Right lobe of liver (tissue), 6 donors: ENCODE measurements at regions not wholly inside any gene's neighbourhood (a gene's known extent, or its start where the extent isn't known, plus 50 kb on each side); places are given as distances from the start of the nearest gene placed in this dataset.

ENCODE experiments used
- ATAC-seq, 4 donors: fragments of 200-7000 bp; cut with Tn5 transposase; one replicate each; pipeline ENCODE4 v1.9.1; 2020; ENCODE audit warnings: mild to moderate bottlenecking in 4 of 4, moderate library complexity in 4 of 4
- DNase-seq, 3 donors: peaks; one replicate each; pipeline ENCODE4 v3.0.0-alpha.2; 2020
- H3K27ac ChIP-seq, 3 donors: fragments of 200-600 bp; one replicate each; pipeline ENCODE4 v1.8.0; 2022
- H3K27me3 ChIP-seq, 2 donors: fragments of 200-600 bp; one replicate each; pipeline ENCODE4 v1.8.0; 2022
- H3K36me3 ChIP-seq, 4 donors: fragments of 200-600 bp; sonication (generic) in 1 of 4; one replicate each; pipeline versions ENCODE4 v1.5.1 to v1.8.0; 2017 to 2022; ENCODE audit warnings: control low read depth in 1 of 4
- H3K4me1 ChIP-seq, 4 donors: fragments of 200-600 bp; sonication (generic) in 1 of 4; one replicate each; pipeline versions ENCODE4 v1.5.1 to v1.8.0; 2017 to 2022; ENCODE audit warnings: control low read depth in 1 of 4
- H3K4me3 ChIP-seq, 3 donors: fragments of 200-600 bp; one replicate each; pipeline ENCODE4 v1.8.0; 2022
- H3K9me3 ChIP-seq, 4 donors: fragments of 200-600 bp; sonication (generic) in 1 of 4; one replicate each; pipeline versions ENCODE4 v1.5.1 to v1.8.0; 2017 to 2022; ENCODE audit warnings: control low read depth in 1 of 4
- CTCF ChIP-seq, 4 donors: fragments of 200-600 bp in 3 of 4; fragments of 450-650 bp in 1 of 4; IDR thresholded peaks; one replicate each; pipeline versions ENCODE4 v1.5.1 to v1.8.0; 2016 to 2022; ENCODE audit warnings: antibody characterized with exemption in 4 of 4, mild to moderate bottlenecking in 2 of 4
- POLR2A ChIP-seq: fragments of 450-650 bp; IDR thresholded peaks from one replicate; pipeline ENCODE4 v1.6.1; 2017; ENCODE audit warnings: antibody characterized with exemption, mild to moderate bottlenecking
- WGBS: methylation state at CpG from one replicate; pipeline ENCODE4 v1.1.6; 2018; ENCODE audit warnings: low coverage, low lambda C conversion rate; ENCODE audit not compliant: insufficient coverage; ENCODE audit errors: missing lambda C conversion rate; 5-methylcytosine and 5-hydroxymethylcytosine counted together
- intact Hi-C, 2 donors: fragments of 100-400 bp; cut with DNase I; formaldehyde crosslinking; loops; one replicate each; pipeline versions ENCODE4 v1.11.2 to v1.14.1; 2022
- donor health status: DM: no; HTN: yes; CAD: no.
- donor health status: DM: no; HTN: no; CAD: no.
- donor health status: DM: no; HTN: no; CAD: no.
- donor health status: DM: no; HTN: yes; CAD: no.
- donor health status: DM: no; HTN: yes; CAD: no.

- no peak for TF ChIP-seq POLR2A
- no peak for TF ChIP-seq CTCF (IDR thresholded peaks at IDR 0.05)
- Histone ChIP-seq H3K9me3 (no peaks in the 10 kb centered on the region), H3K4me3 (no peak overlapping the region), H3K4me1 (no peaks in the 10 kb centered on the region), H3K27me3 (no peaks in the 10 kb centered on the region), H3K27ac (no peak overlapping the region), H3K36me3 (no peaks in the 10 kb centered on the region)
- DNase-seq (no peak), ATAC-seq (no peak)
- intact Hi-C loops: no loop called here
- WGBS: 53% methylated on average over 6 of the region's 6 CpGs
Measured at GRCh38 chr9:80881320-80881719, 808.0 kb downstream of the TLE1 start.

- 50% methylated on average over 2 of the region's 2 CpGs for WGBS
Measured at GRCh38 chr9:80878556-80878955, 810.8 kb downstream of the TLE1 start.

GRCh38 chr9:80875947-80876346 lies 813.4 kb downstream of the TLE1 start:
- ATAC-seq: no peak
- no peak overlapping the region for H3K4me3 ChIP-seq
- TF ChIP-seq POLR2A (no peak), CTCF (IDR thresholded peaks at IDR 0.05) (no peak)
- no peak overlapping the region for H3K27ac ChIP-seq
- WGBS: 44% methylated on average over 3 of the region's 4 CpGs
- DNase-seq: no peak
- no peaks in the 10 kb centered on the region for H3K36me3 ChIP-seq
- H3K27me3 ChIP-seq: no peaks in the 10 kb centered on the region
- intact Hi-C loops: no loop called here
- H3K4me1 ChIP-seq: no peaks in the 10 kb centered on the region
- no peaks in the 10 kb centered on the region for H3K9me3 ChIP-seq

More at GRCh38 chr9:80878556-80878955, 810.8 kb downstream of the TLE1 start:
- H3K27me3 ChIP-seq: no peaks in the 10 kb centered on the region
- no peak overlapping the region for H3K4me3 ChIP-seq
- intact Hi-C loops: no loop called here
- TF ChIP-seq CTCF (IDR thresholded peaks at IDR 0.05): no peak
- TF ChIP-seq POLR2A: no peak
- H3K27ac ChIP-seq: no peak overlapping the region
- ATAC-seq: no peak
- no peaks in the 10 kb centered on the region for H3K9me3 ChIP-seq
- no peaks in the 10 kb centered on the region for H3K36me3 ChIP-seq
- H3K4me1 ChIP-seq: no peaks in the 10 kb centered on the region
- no peak for DNase-seq

- TF ChIP-seq POLR2A (no peak), CTCF (IDR thresholded peaks at IDR 0.05) (no peak)
- DNase-seq: no peak
- ATAC-seq: no peak
- intact Hi-C loops: no loop called here
- no peaks in the 10 kb centered on the region for H3K9me3 ChIP-seq
- no peaks in the 10 kb centered on the region for H3K4me1 ChIP-seq
- H3K4me3 ChIP-seq: no peak overlapping the region
- no peak overlapping the region for H3K27ac ChIP-seq
- no peaks in the 10 kb centered on the region for H3K36me3 ChIP-seq
- no peaks in the 10 kb centered on the region for H3K27me3 ChIP-seq
- 12% methylated on average over 1 of the region's 1 CpG for WGBS
Measured at GRCh38 chr9:80874276-80874675, 815.1 kb downstream of the TLE1 start.

GRCh38 chr9:80873861-80874260 lies 815.5 kb downstream of the TLE1 start:
- intact Hi-C loops: no loop called here
- no peaks in the 10 kb centered on the region for H3K9me3 ChIP-seq
- TF ChIP-seq CTCF (IDR thresholded peaks at IDR 0.05): no peak
- no peak for TF ChIP-seq POLR2A
- no peaks in the 10 kb centered on the region for H3K36me3 ChIP-seq
- H3K27ac ChIP-seq: no peak overlapping the region
- WGBS: 48% methylated on average over 2 of the region's 2 CpGs
- ATAC-seq: no peak
- no peak overlapping the region for H3K4me3 ChIP-seq
- no peaks in the 10 kb centered on the region for H3K4me1 ChIP-seq
- DNase-seq: no peak
- H3K27me3 ChIP-seq: no peaks in the 10 kb centered on the region
